Uterus (tissue), 2 donors: ENCODE measurements at regions not wholly inside any gene's neighbourhood (a gene's known extent, or its start where the extent isn't known, plus 50 kb on each side); places are given as distances from the start of the nearest gene placed in this dataset.

Experiments used
- POLR2A ChIP-seq, 2 donors: fragments of 450-650 bp; IDR thresholded peaks; one replicate each; pipeline ENCODE4 v1.6.1; 2016; ENCODE audit warnings: antibody characterized with exemption in 2 of 2, mild to moderate bottlenecking in 1 of 2, moderate library complexity in 1 of 2
- TF ChIP-seq, protein P1 (sequence below), 4 experiments: fragments of 200-600 bp in 2 of 4; fragments of 450-650 bp in 2 of 4; sonication (generic) in 2 of 4; IDR thresholded peaks; one replicate each; pipeline ENCODE4 v1.5.1; 2016 to 2019; ENCODE audit warnings: antibody characterized with exemption in 4 of 4, mild to moderate bottlenecking in 2 of 4, moderate library complexity in 1 of 4

DNA sequence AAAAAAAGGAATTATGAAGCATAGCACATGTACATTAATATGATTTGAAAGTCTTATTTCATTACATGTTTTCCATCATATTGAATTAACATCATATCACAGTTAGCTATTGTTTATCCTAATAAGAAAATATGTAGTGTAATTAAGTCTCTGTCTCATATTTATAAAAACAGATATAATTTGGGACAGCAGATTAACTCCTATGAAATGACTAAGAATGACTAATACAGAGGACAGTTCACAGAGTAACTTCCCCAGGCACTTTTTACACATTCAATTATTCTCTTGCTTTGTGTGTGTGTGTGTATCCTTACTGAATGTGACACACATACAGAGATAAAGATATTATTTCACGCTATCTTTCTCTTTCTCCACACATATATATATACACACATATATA is 2400.9 kb upstream of the C9orf72 start:
- TF ChIP-seq, protein P1, sequence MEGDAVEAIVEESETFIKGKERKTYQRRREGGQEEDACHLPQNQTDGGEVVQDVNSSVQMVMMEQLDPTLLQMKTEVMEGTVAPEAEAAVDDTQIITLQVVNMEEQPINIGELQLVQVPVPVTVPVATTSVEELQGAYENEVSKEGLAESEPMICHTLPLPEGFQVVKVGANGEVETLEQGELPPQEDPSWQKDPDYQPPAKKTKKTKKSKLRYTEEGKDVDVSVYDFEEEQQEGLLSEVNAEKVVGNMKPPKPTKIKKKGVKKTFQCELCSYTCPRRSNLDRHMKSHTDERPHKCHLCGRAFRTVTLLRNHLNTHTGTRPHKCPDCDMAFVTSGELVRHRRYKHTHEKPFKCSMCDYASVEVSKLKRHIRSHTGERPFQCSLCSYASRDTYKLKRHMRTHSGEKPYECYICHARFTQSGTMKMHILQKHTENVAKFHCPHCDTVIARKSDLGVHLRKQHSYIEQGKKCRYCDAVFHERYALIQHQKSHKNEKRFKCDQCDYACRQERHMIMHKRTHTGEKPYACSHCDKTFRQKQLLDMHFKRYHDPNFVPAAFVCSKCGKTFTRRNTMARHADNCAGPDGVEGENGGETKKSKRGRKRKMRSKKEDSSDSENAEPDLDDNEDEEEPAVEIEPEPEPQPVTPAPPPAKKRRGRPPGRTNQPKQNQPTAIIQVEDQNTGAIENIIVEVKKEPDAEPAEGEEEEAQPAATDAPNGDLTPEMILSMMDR (IDR thresholded peaks at IDR 0.05), result no peak
- no peak for TF ChIP-seq POLR2A (IDR thresholded peaks at IDR 0.05)
